ENCODE measurements at regions not wholly inside any gene's neighbourhood (a gene's known extent, or its start where the extent isn't known, plus 50 kb on each side); places are given as distances from the start of the nearest gene placed in this dataset.

DNA sequence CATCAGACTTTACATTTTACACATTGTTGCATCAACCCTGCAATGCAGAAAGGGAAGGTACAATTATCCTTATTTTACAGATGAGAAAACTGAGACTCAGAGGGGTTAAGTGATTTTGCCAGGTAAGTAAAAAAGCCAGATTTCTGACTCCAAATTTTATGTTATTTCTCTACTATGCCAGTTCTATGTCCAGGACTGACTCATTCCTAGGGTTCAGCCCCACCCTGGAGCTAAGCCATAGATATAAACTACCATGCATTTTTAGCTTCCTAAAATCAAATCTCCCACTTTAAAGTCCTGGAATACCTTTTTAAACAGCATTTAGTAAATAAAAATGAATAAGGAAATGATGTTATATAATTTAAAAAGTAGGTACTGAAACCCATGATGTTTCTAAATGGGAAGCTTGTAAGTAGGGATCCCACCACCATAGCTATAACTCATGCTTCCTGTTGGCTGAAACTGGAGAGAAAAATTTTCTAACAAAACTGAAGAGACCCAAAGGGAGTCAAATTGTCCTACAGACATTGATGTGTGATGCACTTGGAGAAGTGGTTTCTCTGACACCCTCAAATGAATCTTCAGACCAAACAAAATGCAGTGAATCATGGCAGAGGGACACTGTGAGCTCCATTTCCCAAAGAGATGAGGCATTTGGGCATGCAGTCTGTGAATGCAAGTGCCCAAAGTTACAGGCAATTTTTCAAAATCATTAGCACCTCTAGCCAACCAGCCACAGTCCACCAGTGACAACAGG lies 301.7 kb upstream of the UMPS start:
- TF ChIP-seq, protein P1, sequence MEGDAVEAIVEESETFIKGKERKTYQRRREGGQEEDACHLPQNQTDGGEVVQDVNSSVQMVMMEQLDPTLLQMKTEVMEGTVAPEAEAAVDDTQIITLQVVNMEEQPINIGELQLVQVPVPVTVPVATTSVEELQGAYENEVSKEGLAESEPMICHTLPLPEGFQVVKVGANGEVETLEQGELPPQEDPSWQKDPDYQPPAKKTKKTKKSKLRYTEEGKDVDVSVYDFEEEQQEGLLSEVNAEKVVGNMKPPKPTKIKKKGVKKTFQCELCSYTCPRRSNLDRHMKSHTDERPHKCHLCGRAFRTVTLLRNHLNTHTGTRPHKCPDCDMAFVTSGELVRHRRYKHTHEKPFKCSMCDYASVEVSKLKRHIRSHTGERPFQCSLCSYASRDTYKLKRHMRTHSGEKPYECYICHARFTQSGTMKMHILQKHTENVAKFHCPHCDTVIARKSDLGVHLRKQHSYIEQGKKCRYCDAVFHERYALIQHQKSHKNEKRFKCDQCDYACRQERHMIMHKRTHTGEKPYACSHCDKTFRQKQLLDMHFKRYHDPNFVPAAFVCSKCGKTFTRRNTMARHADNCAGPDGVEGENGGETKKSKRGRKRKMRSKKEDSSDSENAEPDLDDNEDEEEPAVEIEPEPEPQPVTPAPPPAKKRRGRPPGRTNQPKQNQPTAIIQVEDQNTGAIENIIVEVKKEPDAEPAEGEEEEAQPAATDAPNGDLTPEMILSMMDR (IDR thresholded peaks at IDR 0.05; ENCODE audit: low read length), result no peak
- TF ChIP-seq EZH2 (IDR thresholded peaks at IDR 0.05; ENCODE audit: borderline replicate concordance, low read length), result no peak
